ENCODE measurements at regions not wholly inside any gene's neighbourhood (a gene's known extent, or its start where the extent isn't known, plus 50 kb on each side); places are given as distances from the start of the nearest gene placed in this dataset.
A peak's percentile ranks its signal among the peaks of the same experiment; 100 is the strongest.

DNA sequence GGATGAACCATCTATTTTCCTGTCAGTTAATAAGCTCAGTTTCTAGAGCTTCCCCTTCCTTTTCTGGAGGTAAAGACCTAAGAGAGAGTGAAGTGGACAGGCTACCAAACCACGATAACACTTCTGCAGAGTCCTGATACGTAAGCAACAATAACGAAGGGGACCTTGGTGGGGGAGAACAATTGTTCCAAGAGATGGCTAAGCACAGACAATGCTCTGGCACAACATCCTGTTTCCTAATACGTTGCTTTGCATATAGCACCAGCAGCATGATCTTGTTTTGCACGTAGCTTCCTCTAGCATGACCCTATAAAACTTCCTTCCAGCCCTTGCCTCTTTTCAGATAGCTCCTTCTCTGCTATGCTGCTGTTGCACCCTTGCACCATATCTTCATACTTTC, 247.3 kb downstream of the RAD51AP2 start:
- Histone ChIP-seq H3K4me3 (no peak overlapping the region), H3K4me1 (no peaks in the 10 kb centered on the region), H3K27me3 (no peaks in the 10 kb centered on the region), H3K36me3 (no peaks in the 10 kb centered on the region), H3K9me3 (no peaks in the 10 kb centered on the region), H3K27ac (peak overlapping the region in 1 of 4 donors; percentile 8)
- no peak for DNase-seq
- TF ChIP-seq, protein P1, sequence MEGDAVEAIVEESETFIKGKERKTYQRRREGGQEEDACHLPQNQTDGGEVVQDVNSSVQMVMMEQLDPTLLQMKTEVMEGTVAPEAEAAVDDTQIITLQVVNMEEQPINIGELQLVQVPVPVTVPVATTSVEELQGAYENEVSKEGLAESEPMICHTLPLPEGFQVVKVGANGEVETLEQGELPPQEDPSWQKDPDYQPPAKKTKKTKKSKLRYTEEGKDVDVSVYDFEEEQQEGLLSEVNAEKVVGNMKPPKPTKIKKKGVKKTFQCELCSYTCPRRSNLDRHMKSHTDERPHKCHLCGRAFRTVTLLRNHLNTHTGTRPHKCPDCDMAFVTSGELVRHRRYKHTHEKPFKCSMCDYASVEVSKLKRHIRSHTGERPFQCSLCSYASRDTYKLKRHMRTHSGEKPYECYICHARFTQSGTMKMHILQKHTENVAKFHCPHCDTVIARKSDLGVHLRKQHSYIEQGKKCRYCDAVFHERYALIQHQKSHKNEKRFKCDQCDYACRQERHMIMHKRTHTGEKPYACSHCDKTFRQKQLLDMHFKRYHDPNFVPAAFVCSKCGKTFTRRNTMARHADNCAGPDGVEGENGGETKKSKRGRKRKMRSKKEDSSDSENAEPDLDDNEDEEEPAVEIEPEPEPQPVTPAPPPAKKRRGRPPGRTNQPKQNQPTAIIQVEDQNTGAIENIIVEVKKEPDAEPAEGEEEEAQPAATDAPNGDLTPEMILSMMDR (IDR thresholded peaks at IDR 0.05): no peak
- TF ChIP-seq POLR2A (IDR thresholded peaks at IDR 0.05): no peak

DNA sequence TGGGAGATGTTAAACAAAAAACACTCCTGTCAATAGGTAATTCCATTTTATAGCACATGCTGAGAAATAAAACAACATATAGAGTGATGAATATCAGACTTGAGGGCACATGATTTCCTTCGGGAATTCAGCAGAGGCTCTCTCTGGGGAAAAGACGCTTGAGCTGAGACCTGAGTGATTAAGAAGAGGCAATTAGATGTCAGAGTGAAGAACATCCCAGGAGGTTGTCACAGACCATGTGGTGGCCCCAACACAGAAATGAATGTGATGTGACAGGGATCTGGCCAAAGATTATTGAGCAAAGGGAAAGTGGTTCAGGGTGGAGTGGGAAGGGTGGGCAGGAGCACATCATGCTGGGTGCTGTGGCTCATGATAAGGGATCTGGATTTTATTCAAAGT, 254.7 kb downstream of the RAD51AP2 start:
- no peak for DNase-seq
- Histone ChIP-seq H3K36me3 (no peaks in the 10 kb centered on the region), H3K4me3 (no peak overlapping the region), H3K27me3 (no peaks in the 10 kb centered on the region), H3K9me3 (no peaks in the 10 kb centered on the region), H3K27ac (no peak overlapping the region), H3K4me1 (no peaks in the 10 kb centered on the region)
- TF ChIP-seq, protein P1 (IDR thresholded peaks at IDR 0.05): no peak
- TF ChIP-seq POLR2A (IDR thresholded peaks at IDR 0.05): no peak

DNA sequence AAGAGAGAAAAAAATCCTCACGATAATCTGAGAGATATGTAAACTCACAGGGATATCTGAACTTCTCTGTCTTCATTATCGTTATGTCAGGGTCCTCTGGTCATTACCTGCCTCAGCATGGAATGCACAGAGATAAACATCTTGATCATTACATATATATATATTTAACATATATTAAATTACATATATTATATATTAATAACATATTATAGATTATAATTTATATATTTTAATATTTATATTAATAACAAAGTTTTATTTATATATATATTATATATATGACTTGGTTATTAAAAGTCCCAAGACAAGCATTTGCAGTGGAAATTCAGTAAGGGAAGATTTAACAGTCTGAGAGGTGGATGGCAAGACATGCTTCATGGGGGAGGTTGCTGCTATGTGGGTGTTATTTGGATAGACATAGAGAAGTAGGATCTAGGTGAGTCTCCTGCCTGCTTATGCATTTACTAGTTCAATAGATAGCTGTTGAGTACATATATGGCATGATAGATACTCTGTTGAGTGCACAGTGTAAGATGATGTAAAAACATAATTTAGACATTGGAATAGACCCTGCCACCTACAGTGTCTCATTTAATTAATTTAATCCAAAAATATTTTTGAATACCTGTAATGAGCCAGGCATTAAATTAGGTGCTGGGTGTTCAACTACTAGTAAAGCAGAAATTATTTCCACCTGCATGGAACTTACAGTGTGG, 255.2 kb downstream of the RAD51AP2 start:
- H3K4me1 ChIP-seq: no peaks in the 10 kb centered on the region
- DNase-seq: no peak

DNA sequence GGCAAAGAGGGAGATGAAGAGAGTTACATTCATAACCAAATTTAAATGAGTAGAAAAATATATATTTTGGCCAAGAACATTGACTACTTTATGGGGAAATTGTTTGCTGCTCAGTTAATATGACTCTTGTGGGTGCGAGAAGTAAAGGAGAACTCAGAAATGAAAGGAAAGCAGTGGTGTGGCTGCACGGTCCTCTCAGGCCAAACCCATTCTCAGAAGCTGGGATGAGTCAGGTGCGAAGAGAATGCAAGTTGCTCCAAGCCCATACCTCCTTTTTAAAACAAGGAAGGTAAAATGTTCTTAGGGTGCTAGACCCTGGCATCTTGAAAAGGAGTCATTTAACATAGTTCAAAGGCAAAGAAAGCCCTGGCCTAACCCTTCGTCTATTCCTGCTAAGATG, 258.6 kb downstream of the RAD51AP2 start:
- no peak for TF ChIP-seq POLR2A (IDR thresholded peaks at IDR 0.05)
- TF ChIP-seq, protein P1 (IDR thresholded peaks at IDR 0.05): no peak
- no peaks in the 10 kb centered on the region for H3K27me3 ChIP-seq
- no peak overlapping the region for H3K27ac ChIP-seq
- H3K36me3 ChIP-seq: no peaks in the 10 kb centered on the region
- H3K4me3 ChIP-seq: no peak overlapping the region
- no peak for DNase-seq
- H3K9me3 ChIP-seq: no peaks in the 10 kb centered on the region
- no peaks in the 10 kb centered on the region for H3K4me1 ChIP-seq

More for the DNA sequence above, 255.2 kb downstream of the RAD51AP2 start:
- Histone ChIP-seq H3K27me3 (no peaks in the 10 kb centered on the region), H3K4me3 (no peak overlapping the region), H3K36me3 (no peaks in the 10 kb centered on the region), H3K9me3 (no peaks in the 10 kb centered on the region), H3K27ac (no peak overlapping the region)
- TF ChIP-seq POLR2A (IDR thresholded peaks at IDR 0.05): no peak
- TF ChIP-seq, protein P1 (IDR thresholded peaks at IDR 0.05): no peak

DNA sequence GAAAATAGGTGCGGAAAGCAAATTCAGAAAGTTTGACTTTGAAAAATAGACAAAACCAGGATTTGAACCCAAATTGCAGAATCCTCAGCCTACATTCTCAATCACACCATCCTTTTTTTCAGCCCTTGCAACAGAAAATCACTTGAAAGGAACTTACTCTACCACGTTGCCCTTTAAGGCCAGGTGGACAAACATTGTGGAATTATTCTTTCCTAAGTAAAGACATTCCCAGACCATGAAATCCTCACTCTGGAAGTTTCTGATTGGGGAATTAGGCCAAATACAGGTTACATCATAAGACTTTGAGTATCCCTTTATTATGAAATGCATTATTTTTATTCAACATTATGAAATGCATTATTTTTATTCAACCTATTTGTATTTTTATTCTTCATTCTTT, 259.4 kb downstream of the RAD51AP2 start:
- TF ChIP-seq, protein P1 (IDR thresholded peaks at IDR 0.05): no peak
- Histone ChIP-seq H3K27ac (no peak overlapping the region), H3K27me3 (no peaks in the 10 kb centered on the region), H3K4me3 (no peak overlapping the region), H3K4me1 (no peaks in the 10 kb centered on the region), H3K9me3 (no peaks in the 10 kb centered on the region), H3K36me3 (no peaks in the 10 kb centered on the region)
- no peak for DNase-seq
